22Rv1 (cell line): ENCODE measurements at regions not wholly inside any gene's neighbourhood (a gene's known extent, or its start where the extent isn't known, plus 50 kb on each side); places are given as distances from the start of the nearest gene placed in this dataset.
"Not testable (repeated sequence)": the region's sequence is repeated elsewhere in the genome, so short reads cannot be mapped to it uniquely, and the experiment has no call there.

Source experiments
- CTCF ChIP-seq: fragments of 450-650 bp; IDR thresholded peaks from 2 replicates; pipeline ENCODE4 v1.5.1; 2017; ENCODE audit warnings: mild to moderate bottlenecking
- ZFX ChIP-seq: fragments of 450-650 bp; IDR thresholded peaks from 2 replicates; pipeline ENCODE4 v1.6.1; 2017; ENCODE audit warnings: antibody characterized with exemption, borderline replicate concordance

- TF ChIP-seq CTCF, ZFX: not testable (repeated sequence)
These were observed 67.1 kb downstream of the ZC3H11B start for GRCh38 chr1:219545756-219546155.
